ENCODE measurements at regions not wholly inside any gene's neighbourhood (a gene's known extent, or its start where the extent isn't known, plus 50 kb on each side); places are given as distances from the start of the nearest gene placed in this dataset.

DNA sequence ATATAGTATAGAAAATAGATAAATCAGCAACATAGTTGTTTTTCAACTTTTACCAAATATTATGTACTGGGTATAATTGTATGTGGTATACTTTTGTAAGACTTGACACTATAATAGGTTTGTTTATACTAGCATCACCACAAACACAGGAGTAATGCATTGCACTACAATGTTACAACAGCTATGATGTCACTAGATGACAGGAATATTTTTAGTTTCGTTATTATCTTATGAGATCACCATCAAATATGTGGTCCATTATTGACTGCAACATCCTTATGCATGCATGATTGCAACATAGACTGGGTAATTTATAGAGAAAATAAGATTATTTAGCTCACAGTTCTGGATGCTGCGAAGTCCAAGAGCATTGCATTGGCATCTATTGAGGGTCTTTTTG lies 678.4 kb upstream of the ZNF804A start:
- TF ChIP-seq POLR2A (IDR thresholded peaks at IDR 0.05) (no peak), EP300 (IDR thresholded peaks at IDR 0.05) (no peak)
- TF ChIP-seq, protein P1, sequence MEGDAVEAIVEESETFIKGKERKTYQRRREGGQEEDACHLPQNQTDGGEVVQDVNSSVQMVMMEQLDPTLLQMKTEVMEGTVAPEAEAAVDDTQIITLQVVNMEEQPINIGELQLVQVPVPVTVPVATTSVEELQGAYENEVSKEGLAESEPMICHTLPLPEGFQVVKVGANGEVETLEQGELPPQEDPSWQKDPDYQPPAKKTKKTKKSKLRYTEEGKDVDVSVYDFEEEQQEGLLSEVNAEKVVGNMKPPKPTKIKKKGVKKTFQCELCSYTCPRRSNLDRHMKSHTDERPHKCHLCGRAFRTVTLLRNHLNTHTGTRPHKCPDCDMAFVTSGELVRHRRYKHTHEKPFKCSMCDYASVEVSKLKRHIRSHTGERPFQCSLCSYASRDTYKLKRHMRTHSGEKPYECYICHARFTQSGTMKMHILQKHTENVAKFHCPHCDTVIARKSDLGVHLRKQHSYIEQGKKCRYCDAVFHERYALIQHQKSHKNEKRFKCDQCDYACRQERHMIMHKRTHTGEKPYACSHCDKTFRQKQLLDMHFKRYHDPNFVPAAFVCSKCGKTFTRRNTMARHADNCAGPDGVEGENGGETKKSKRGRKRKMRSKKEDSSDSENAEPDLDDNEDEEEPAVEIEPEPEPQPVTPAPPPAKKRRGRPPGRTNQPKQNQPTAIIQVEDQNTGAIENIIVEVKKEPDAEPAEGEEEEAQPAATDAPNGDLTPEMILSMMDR (IDR thresholded peaks at IDR 0.05): no peak

All from suprapubic skin (tissue), 3 donors.